Karpas-422 (cell line): ENCODE measurements at regions not wholly inside any gene's neighbourhood (a gene's known extent, or its start where the extent isn't known, plus 50 kb on each side); places are given as distances from the start of the nearest gene placed in this dataset.

Source experiments
- DNase-seq: peaks from one replicate; pipeline ENCODE4 v3.0.0-alpha.2; 2015
- H2AFZ ChIP-seq: fragments of 200-600 bp; sonication (generic); 2 replicates; pipeline ENCODE4 v1.6.1; 2014; ENCODE audit warnings: antibody characterized with exemption, low read length, mixed read lengths
- H3K27ac ChIP-seq: fragments of 200-600 bp; sonication (generic); 2 replicates; pipeline ENCODE4 v1.5.1; 2014; ENCODE audit warnings: mild to moderate bottlenecking, low read length, moderate library complexity
- H3K27me3 ChIP-seq: fragments of 200-600 bp; sonication (generic); 2 replicates; pipeline ENCODE4 v1.6.1; 2014; ENCODE audit warnings: low read length, mixed read lengths
- H3K36me3 ChIP-seq: fragments of 200-600 bp; sonication (generic); 2 replicates; pipeline ENCODE4 v1.6.1; 2014; ENCODE audit warnings: low read length, mixed read lengths; ENCODE audit not compliant: insufficient read depth
- H3K4me1 ChIP-seq: fragments of 200-600 bp; sonication (generic); 2 replicates; pipeline ENCODE4 v1.6.1; 2014; ENCODE audit warnings: mild to moderate bottlenecking, low read length, mixed read lengths
- H3K4me2 ChIP-seq: fragments of 200-600 bp; sonication (generic); 2 replicates; pipeline ENCODE4 v1.6.1; 2014; ENCODE audit warnings: low read length, low read depth, mild to moderate bottlenecking; ENCODE audit not compliant: poor library complexity, severe bottlenecking
- H3K4me3 ChIP-seq: fragments of 200-600 bp; sonication (generic); 2 replicates; pipeline ENCODE4 v1.5.1; 2014; ENCODE audit warnings: mild to moderate bottlenecking, antibody characterized with exemption, low read length, mixed read lengths
- H3K79me2 ChIP-seq: fragments of 200-600 bp; sonication (generic); 2 replicates; pipeline ENCODE4 v1.6.1; 2014; ENCODE audit warnings: mild to moderate bottlenecking, low read length, mixed read lengths
- H3K9ac ChIP-seq: fragments of 200-600 bp; sonication (generic); 2 replicates; pipeline ENCODE4 v1.6.0; 2014; ENCODE audit warnings: low read length
- H3K9me2 ChIP-seq: fragments of 200-600 bp; sonication (generic), shearing (Covaris generic); replicated peaks from 2 replicates; pipeline ENCODE4 v1.6.0; 2014; ENCODE audit warnings: mild to moderate bottlenecking, low read length, moderate library complexity; ENCODE audit not compliant: insufficient read depth
- H3K9me3 ChIP-seq: fragments of 300-700, 200-600 bp; sonication (generic); 2 replicates; pipeline ENCODE4 v1.6.1; 2014; ENCODE audit warnings: low read length, mixed read lengths
- H4K20me1 ChIP-seq: fragments of 200-600 bp; sonication (generic); 2 replicates; pipeline ENCODE4 v1.6.1; 2014; ENCODE audit warnings: mild to moderate bottlenecking, antibody characterized with exemption, low read length, low read depth; ENCODE audit not compliant: insufficient read depth

DNA sequence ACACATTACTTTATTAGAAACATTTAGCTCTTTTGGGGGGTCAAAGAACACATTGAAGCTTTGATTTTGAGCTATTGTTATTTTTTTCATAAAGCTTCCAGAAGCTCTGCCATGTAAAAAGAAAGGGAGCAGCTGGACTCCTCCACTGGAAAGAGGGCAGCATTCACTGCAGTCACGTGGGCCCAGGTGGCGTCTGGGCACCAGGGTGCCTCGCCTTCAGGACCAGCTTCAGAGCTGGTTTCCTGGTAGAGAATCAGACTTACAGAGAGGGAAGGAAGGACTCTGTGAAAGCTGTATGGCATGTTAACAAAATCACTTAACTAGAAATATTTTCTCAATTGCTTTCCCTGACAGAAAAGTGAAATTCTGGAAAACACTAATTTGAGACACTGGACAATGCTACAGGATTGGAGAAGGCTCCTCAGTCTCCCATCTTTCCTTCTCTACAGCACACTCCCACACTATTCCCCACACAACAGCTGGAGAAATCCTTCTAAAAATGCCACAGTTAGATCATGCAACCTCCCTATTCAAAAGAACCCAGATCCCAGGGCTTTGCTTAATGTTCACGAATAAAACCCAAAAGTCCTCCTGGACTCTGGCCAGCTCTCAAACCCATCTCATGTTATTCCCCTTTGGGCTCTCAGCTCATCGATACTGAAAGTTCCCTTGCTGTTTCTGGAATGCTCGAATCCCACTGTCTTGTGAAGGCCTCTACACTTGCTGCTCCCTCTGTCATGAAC lies 83.2 kb downstream of the NFKBIZ start:
- H3K79me2 ChIP-seq = no peaks in the 10 kb centered on the region
- no peaks in the 10 kb centered on the region for H3K9me3 ChIP-seq
- H3K9ac ChIP-seq = no peak overlapping the region
- no peak for DNase-seq
- no peaks in the 10 kb centered on the region for H3K27me3 ChIP-seq
- no peak overlapping the region for H3K4me3 ChIP-seq
- no peak overlapping the region for H3K4me2 ChIP-seq
- peaks cover 10% of the 10 kb centered on the region for H3K4me1 ChIP-seq
- H3K9me2 ChIP-seq = no peaks in the 10 kb centered on the region
- no peaks in the 10 kb centered on the region for H3K36me3 ChIP-seq
- H3K27ac ChIP-seq = no peak overlapping the region
- no peak overlapping the region for H2AFZ ChIP-seq
- no peaks in the 10 kb centered on the region for H4K20me1 ChIP-seq

DNA sequence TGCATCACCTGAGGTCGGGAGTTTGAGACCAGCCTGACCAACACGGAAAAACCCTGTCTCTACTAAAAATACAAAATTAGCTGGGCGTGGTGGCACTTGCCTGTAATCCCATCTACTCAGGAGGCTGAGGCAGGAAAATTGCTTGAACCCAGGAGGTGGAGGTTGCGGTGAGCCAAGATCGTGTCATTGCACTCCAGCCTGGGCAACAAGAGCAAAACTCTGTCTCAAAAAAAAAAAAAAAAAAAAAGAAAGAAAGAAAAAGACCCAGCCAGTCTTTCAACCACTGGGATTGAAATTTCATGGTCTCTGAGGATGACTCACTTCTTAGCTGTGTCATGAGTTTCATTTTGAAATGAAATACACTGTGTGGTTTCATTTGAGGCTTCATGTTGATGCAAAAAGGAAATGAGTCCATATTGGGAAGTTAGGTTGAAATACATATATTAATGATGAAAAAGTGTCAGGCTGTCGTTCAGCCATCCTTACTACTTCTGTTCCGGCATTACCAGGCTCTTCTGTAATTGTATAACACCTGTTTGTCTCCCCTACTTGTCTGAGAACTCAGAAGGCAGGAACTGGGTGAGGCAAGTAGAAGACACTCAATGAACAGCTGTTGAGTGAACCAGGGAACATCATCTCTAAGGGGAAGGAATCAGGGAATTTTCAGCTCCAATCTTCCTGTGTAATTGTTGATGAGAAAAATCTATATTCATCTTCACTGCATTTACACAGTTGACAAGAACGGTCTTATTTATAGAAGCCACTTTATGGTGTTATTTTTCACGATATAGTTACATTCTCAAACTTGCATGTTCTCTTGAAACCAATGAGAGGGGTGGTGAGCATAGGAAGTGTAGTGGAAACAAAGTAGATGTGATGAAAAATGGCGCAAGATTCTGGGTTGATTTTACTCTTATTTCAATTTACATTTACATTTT lies 87.4 kb downstream of the NFKBIZ start:
- H3K4me1 ChIP-seq = peaks cover 31% of the 10 kb centered on the region
- H4K20me1 ChIP-seq = no peaks in the 10 kb centered on the region
- DNase-seq = peak; percentile 58
- peak overlapping the region; percentile 13 for H3K4me2 ChIP-seq
- no peak overlapping the region for H3K9ac ChIP-seq
- no peaks in the 10 kb centered on the region for H3K36me3 ChIP-seq
- no peak overlapping the region for H3K4me3 ChIP-seq
- H3K9me2 ChIP-seq = no peaks in the 10 kb centered on the region
- 0 out of 2 replicates have a peak overlapping the region, but pooled peaks have one; percentile 6 for H2AFZ ChIP-seq
- no peaks in the 10 kb centered on the region for H3K79me2 ChIP-seq
- no peaks in the 10 kb centered on the region for H3K9me3 ChIP-seq
- no peaks in the 10 kb centered on the region for H3K27me3 ChIP-seq
- H3K27ac ChIP-seq = no peak overlapping the region

DNA sequence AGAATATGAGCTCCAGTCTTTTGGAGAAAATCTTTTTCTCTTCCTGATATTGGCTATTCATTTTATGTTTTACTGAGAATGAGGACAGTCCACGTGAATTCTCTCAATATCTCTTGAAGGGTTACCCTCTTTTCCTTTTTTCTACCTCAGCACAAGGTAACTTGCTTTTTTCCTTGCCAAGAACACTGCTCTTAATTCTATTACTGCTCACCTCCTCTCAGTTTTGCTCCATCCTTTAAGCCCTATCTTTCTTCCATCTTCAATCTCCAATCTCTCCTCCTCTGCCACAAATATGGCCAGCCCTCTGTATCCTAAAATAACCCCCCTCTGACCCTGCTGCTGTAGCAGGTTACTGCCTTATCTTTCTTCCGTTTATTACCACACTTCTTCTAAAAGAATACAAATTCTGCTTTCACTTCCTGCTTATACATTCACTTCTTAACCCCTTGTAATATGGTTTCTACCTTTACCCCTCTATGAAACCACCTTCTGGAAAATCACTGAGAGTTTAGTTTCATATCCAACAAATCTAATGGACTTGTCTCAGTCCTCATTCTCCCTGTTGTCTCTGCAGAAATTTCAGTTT lies 89.0 kb downstream of the NFKBIZ start:
- peak; percentile 82 for DNase-seq
- Histone ChIP-seq H2AFZ (peak overlapping the region; percentile 68), H3K27ac (no peak overlapping the region), H3K4me3 (0 out of 2 replicates have a peak overlapping the region, but pooled peaks have one; percentile 29), H4K20me1 (no peaks in the 10 kb centered on the region), H3K4me1 (peaks cover 45% of the 10 kb centered on the region), H3K4me2 (peak overlapping the region; percentile 49), H3K36me3 (no peaks in the 10 kb centered on the region), H3K9me2 (no peaks in the 10 kb centered on the region), H3K79me2 (no peaks in the 10 kb centered on the region), H3K9ac (no peak overlapping the region), H3K27me3 (no peaks in the 10 kb centered on the region), H3K9me3 (no peaks in the 10 kb centered on the region)

DNA sequence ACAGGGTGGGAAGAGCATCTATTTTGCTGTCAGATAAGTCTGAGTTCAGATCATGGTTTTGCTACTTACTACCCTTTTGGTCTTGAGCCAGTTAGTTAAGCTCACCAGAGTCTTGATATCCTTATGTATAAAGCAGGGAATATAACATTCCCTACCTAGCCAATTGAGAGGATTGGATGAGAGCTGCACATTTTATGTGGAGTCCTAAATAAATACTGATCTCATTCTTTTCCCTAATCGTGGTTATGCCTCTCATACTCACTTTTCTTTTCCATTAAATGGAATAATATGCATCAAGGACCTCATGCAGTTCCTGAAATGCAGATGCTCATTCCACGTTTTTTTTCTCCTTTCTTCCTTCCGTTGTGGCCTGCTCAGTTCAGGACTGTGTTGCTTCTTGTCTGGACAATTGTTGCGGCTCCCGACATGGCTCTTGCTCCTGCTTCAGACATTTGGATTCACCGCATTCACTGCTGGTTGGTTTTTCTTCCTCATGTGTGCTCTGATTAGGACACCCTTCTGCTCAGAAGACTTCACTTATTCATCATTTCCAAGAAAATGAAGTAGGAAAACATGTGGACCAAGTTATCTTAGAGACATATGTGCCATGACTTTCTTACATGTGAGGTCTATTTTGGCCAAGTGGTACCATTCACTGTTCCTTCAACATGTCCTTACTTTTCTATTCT lies 90.2 kb downstream of the NFKBIZ start:
- Histone ChIP-seq H3K79me2 (no peaks in the 10 kb centered on the region), H3K27ac (no peak overlapping the region), H3K9ac (no peak overlapping the region), H3K36me3 (no peaks in the 10 kb centered on the region), H3K27me3 (no peaks in the 10 kb centered on the region), H3K4me2 (no peak overlapping the region), H4K20me1 (no peaks in the 10 kb centered on the region), H2AFZ (no peak overlapping the region), H3K9me3 (no peaks in the 10 kb centered on the region), H3K4me1 (peaks cover 45% of the 10 kb centered on the region), H3K4me3 (no peak overlapping the region), H3K9me2 (no peaks in the 10 kb centered on the region)
- no peak for DNase-seq

DNA sequence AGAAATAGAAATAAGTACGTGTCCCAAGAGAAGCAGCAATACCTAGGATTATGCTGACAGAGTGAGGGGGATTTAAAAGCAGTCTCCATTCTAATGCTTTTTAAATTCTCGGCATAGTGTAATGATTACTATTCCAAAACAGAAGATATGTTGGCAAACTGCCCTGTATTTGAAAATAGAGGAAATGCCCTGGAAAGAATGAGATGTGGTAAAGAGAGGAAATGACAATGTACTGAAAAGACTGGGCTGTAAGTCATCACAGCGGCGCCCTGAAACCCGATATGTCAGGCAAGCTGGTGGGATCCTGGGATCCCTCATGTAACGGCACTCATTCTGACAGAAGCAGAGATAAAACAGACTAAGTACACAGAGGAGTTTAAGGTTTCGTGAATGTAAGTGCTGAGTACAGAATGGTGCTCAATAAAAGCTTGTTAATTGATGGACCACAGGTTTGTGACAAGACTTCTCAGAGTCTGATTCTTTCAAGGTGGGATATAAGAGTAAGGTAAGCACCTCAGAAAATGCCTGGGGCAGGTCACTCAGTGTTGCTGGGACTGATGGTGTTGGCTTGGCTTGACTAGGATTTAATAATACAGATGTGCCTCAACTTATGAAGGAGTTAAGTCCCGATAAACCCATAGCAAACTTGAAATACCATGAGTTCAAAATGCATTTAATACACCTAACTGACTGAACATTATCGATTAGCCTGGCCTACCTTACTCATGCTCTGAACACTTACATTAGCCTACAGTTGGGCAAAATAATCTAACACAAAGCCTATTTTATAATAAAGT lies 91.4 kb downstream of the NFKBIZ start:
- no peak overlapping the region for H3K4me2 ChIP-seq
- no peaks in the 10 kb centered on the region for H3K9me2 ChIP-seq
- H3K27me3 ChIP-seq = no peaks in the 10 kb centered on the region
- H3K4me1 ChIP-seq = peaks cover 45% of the 10 kb centered on the region
- H2AFZ ChIP-seq = no peak overlapping the region
- H3K36me3 ChIP-seq = no peaks in the 10 kb centered on the region
- no peaks in the 10 kb centered on the region for H4K20me1 ChIP-seq
- no peak overlapping the region for H3K4me3 ChIP-seq
- H3K79me2 ChIP-seq = no peaks in the 10 kb centered on the region
- H3K27ac ChIP-seq = no peak overlapping the region
- DNase-seq = no peak
- no peaks in the 10 kb centered on the region for H3K9me3 ChIP-seq
- H3K9ac ChIP-seq = no peak overlapping the region

DNA sequence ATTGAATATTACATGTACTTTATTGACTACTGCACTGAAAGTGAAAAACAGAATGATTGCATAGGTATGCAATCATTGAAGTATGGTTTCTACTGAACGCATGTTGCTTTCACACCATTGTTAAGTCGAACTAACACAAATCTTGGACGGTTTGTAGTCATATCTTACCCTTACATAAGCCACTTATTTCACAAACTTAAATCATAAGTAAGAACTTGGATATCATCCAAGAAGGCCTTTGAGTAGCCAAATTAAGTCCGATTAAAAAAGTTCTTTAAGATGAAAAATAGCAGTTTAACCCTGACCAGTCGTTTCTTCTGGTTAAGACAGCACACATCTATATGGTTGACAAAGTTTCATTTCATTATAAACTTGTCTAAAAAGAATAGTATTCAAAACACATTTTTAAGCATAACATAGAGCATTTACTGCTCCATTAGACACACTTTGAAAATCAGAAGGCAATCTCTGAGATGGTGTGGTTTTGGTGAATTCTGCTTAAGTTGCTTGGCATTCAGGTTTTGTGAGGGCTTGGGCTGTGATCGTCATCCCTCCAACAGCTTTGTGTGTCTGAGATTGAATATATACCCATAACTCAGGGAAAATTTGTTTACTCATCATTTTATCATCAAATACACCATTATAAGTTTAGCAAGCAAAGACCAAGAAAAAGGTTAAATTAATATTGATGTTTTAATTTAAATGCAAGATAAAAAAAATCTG lies 92.2 kb downstream of the NFKBIZ start:
- Histone ChIP-seq H3K4me3 (no peak overlapping the region), H3K4me2 (peak overlapping the region; percentile 46), H3K4me1 (peaks cover 45% of the 10 kb centered on the region), H3K27me3 (no peaks in the 10 kb centered on the region), H3K36me3 (no peaks in the 10 kb centered on the region), H2AFZ (no peak overlapping the region), H3K79me2 (no peaks in the 10 kb centered on the region), H3K9me2 (no peaks in the 10 kb centered on the region), H3K9me3 (no peaks in the 10 kb centered on the region), H3K27ac (no peak overlapping the region), H3K9ac (no peak overlapping the region), H4K20me1 (no peaks in the 10 kb centered on the region)
- no peak for DNase-seq

DNA sequence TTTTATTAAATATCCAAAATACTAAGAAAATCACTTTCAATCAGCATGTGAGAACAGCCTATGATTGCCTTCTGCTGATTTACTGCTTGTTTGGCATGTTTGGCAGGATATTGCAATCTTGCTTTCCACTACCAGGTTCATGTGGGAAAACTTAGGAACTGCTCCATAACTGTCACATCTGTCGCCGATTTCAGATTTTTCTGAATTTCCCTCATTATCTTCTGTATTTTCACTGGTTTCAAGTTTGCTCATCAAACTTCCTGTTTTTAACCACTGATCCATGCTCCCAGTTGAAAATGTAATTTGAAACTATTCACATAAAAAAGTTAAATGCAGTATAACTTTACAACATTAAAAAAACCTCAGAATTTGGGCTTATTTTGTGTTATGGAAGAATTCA lies 93.0 kb downstream of the NFKBIZ start:
- Histone ChIP-seq H3K79me2 (no peaks in the 10 kb centered on the region), H3K9me3 (no peaks in the 10 kb centered on the region), H3K4me2 (peak overlapping the region; percentile 46), H3K36me3 (no peaks in the 10 kb centered on the region), H3K4me3 (no peak overlapping the region), H3K9me2 (no peaks in the 10 kb centered on the region), H4K20me1 (no peaks in the 10 kb centered on the region), H3K27ac (no peak overlapping the region), H2AFZ (no peak overlapping the region), H3K4me1 (peaks cover 36% of the 10 kb centered on the region), H3K9ac (no peak overlapping the region), H3K27me3 (no peaks in the 10 kb centered on the region)
- peak; percentile 57 for DNase-seq
